HuH-7 (cell line): ENCODE measurements at regions not wholly inside any gene's neighbourhood (a gene's known extent, or its start where the extent isn't known, plus 50 kb on each side); places are given as distances from the start of the nearest gene placed in this dataset.

Source experiments
- DNase-seq: peaks from one replicate; pipeline ENCODE4 v3.0.0; 2011; ENCODE audit warnings: low spot score

DNA sequence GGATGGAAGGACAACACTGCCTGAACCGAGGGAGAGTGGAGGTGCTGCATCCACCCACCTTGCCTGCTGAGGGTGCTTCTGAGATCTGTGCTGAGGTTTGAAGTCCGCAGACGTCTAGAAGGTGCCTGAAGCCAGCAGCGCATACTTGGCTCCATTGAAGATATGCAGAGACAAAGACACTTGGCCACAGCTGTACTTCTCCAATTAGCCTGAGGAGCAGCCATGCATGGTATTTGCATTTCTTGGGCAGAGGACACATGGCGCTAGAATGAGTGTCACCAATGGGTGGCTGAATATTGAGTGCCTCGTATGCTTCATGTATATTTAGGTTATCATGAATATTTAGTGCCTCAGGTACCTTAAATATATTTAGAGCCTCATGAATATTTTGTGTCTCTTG lies 128.7 kb upstream of the ATP6AP2 start:
- no peak for DNase-seq

DNA sequence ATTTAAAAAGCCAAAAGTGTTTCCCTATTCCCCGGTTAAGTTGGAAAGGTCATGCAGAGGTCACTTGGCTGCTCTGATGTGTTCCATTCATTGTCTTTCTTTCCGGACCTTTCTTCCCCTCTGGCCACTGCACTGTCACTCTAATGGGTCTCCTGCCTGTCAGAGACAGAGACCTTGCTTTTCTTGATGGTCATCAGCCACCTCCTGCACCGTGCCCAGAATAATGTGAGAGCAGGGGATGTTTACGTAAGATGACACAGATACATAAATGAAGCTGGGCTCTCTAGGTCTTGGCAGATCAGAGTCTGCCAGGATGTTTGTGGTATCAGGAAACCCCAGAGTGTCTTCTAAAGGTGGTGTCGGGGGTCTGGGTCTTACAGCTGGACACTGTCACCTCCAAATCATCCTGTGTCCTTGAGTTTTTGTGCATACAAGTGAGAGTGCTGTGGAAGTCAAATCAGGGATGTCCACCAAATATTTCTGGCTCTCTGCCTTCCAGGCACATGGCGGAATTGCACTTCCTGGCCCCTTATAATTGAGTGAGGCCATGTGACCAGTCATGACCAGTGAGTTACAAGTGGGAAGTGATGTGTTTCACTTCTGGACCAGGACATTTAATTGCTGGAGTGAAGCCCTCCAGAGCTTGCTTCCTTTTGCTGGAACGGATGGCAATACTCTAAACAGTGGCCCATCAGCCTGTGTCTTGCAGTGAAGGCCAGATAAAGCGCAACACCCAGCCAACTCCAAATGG lies 130.6 kb upstream of the ATP6AP2 start:
- no peak for DNase-seq

DNA sequence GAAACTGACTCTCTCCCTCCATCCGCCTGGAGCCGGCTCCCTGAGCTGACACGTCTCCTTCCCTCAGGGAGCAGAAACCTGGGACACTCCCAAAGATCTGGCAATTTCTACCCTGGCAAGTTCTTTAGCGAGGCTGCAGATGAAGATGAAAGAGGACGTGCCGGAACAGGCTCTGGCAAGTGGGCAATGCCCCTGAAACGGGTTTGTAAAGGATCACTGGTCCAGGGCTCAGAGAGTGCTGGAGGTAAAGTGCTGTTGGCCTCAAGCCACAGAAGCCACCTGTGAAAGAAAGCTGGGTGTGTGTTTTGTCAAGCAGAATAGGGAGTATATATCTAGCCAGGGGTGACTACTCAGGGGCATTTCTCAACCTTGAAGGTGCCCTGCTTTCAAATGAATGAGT lies 131.4 kb upstream of the ATP6AP2 start:
- no peak for DNase-seq

DNA sequence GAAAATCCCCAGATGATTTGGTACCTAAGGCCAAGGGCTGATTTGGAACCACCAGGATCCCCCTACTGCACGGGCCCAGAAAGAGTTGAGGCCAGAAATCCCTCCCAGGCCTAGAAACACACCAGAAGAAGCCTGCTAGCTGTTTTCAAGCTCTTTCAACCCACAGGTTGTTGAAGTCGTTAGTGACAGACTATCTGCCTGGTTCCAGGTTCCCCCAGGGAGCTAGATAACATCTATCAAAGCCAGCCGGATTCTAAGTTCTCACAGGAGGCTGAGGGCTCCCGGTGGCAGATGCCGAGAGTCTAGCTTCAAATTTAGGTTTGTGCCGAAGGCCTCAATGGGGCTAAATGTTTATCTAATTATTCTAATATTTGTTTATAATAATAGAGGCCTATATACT lies 132.0 kb upstream of the ATP6AP2 start:
- DNase-seq = no peak

DNA sequence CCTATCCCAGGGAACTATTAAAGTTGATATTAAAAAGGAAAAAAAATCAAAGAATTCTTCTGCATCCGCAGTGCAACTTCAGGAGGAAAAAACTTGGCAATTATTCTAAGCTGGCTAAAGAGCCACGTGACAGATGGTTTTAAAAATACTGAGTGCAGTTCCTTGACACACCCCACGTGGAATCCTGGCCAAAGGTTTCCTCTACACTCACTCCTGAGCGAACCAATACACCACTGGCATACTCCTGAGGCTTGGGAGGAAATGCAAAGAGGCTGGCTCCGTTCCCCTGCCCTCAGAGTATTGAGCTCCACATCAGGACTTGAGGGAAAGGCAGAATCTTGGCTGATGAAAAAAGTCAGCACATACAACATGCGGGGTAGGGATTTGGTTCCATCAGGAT lies 133.8 kb upstream of the ATP6AP2 start:
- DNase-seq = no peak

DNA sequence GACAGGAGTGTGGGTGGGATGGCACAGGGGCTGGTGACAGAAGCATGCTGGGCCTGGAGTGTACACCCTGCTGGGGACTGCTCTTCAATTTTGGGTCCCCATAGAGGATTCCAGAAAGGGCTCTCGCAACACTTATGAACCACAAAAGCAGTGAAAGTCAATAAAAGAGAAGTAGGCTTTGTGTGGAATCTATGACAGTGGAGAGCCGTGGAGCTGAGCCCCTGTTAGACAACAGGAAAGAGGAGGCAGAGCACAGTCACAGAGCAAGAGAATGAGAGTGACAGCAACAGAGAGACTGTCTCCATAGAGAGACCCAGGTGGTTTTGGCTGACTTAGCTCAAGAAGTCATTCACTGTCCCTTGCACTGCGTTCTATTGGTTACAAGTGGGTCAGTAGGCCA lies 135.1 kb upstream of the ATP6AP2 start:
- DNase-seq = no peak

DNA sequence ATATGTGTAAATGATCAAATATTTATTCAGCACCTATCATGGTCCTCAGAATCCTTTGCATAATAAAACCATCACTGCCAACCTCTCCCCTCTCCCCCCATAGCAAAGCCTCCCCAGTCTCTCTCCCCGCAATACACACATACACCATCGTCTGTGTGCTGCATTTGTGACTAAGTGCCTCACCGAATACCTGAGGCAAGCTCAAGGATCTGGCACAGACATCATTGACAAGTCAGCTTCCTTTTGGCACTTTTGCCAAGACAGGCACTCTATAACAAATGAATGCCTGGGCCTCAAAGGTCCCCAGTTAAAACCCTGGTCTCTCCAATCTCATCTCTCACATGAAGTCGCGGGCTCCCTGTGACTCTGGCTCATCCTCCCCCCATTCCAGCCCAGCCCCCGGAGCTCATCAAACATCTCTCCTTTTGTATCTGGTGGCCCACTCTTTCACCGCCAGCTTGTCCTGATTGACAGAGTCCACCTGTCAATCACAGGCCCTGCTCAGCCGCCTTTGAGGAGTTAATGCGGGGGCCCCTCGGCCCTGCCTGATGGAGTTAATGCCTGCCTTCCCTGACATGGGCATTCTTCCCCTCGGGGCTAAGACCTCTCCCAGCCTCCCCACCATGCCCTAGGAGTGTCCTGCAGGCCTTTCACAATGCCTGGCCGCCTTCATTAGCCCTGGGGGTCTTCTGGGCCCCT lies 135.8 kb upstream of the ATP6AP2 start:
- DNase-seq = no peak

DNA sequence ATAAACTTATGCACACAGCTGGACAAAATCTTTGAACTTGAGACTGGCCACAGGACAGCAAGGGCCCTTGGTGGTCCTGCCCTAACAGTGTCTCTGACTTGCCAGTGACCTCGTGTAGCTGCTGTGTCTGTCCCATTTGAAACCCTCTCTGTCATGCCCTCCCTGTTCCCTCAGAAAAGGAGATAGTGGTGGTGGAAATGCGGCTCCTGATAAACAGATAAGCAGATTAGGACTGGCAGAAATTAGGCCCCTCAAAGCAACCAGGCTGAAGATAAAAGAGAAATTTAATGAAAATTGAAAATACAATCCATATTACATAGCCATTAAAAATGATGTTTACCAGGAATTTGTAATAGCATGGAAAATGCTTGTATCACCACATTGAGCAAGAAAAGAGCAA lies 136.6 kb upstream of the ATP6AP2 start:
- no peak for DNase-seq

DNA sequence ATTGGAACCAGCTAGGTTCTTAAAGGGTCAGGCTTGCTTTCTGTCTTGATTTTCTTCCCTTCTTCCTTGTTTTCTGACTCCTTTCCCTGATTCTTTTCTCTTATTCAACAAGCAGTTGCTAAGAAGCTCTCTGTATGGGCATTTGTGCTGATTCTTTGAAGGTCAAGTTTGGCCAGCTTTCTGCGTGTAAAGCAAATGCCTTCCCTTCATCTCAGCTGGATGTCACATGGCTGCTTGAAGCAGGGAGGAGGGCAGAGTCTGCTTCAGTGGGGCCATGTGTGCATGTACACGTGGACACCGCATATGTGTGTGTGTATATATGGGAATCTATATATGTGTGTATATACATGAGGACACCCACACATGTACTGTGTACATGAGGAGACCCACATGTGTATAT lies 139.9 kb upstream of the ATP6AP2 start:
- no peak for DNase-seq

DNA sequence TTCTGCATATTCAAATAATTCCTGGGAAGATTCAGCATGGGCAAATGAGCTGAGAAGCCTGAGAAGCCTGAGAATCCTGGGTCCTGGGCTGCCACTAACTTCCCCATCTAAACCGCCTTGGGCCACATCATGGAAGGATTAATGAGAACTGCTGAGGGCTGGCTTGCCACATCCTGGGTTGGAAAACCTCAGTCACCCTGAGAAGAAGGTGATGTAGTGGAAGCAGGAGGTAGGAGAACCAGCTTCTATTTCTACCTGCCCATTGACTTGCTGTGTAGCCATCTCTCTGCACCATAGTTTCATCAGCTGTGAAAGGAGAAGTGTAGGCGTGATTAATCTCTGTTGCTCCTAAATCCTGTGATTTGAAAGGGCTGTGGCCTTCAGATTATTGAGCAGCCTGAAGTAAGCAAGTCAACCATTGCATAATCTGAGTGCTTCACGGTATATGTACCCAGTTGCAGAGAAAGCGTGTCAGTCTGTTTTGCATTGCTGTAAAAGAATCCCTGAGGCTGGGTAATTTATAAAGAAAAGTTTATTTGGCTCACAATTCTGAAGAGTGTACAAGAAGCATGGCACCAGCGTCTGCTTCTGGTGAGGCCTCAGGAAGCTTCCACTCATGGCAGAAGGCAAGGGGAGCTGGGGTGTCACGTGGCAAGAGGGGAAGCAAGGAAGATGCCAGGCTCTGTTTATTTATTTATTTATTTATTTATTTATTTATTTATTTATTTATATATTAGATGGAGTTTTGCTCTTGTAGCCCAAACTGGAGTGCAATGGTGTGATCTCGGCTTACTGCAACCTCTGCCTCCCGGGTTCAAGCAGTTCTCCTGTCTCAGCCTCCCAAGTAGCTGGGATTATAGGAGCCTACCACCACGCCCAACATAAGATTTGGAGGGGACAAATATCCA lies 140.9 kb upstream of the ATP6AP2 start:
- DNase-seq = no peak

DNA sequence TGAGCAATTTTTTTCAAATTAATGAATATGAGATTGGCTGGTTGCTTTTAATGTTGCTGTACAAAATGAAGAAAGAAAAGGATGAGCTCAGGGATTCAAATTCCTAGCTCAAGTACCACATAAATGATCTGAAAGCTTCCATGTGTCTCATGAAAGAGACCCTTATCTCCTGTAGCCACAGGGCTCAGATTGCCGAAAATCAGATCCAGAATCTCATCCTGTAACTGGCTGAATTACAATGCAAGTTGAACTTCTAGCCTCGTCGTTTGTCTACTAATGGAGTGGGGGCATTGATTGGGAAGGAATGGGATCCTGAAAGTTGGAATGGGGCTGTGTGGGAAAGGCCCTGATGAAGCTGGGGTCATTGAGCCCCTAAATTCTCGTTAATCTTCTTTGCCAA lies 143.4 kb upstream of the ATP6AP2 start:
- DNase-seq = no peak

DNA sequence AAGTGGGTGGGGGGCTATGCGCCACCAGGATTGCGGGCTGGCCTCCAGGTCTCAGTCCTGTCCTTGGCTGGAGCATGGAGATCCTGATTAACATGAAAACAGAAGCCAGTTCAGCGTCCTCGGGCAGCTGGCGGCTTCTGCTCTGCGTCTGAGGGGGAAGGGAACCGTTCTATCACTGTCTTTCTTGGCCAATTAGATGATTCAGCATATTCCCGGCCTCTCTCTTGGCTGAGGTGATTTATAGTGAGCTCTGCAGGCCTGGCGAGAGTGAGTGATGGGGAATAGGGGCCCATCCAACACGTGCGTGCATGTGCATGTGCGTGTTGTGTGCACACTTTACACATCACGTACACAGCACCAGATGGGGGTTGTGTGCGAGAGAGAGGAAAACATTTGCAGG lies 145.8 kb upstream of the ATP6AP2 start:
- no peak for DNase-seq

DNA sequence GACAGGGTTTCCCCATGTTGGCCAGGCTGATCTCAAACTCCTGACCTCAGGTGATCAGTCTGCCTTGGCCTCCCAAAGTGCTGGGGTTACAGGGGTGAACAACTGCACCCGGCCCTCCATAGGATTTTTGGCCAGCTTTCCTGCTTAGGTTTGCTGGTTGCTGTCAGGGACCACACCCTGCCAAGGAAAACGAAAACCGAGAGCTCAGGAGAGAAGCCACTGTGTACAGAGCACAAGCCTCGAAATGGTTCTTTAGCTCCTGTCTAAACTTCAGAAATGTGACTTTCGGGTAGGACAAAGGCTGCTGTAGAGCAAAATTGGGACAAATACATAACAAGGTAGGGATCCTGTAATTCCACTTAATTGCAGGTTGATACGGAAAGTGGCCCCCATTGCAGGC lies 146.3 kb upstream of the ATP6AP2 start:
- DNase-seq = no peak

DNA sequence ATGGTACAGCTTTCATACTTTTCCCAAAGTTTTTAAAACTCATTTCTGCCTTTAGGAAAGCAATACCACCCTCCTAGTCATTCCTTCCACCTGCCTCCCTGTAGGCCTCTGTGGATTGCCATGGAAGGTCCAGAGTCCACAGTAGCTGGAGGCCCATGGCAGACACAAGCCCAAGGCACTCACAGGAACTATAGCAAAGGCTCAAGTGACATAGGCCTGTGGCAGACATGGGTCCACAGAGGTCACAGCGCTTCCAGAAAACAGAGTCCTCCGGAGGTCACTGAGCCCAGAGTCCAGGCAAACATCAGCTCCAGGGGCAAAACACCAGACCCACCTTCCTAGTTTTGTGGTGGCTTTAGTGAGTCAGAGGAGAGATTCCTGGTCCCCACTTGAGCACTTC lies 147.6 kb upstream of the ATP6AP2 start:
- DNase-seq = peak; percentile 22

DNA sequence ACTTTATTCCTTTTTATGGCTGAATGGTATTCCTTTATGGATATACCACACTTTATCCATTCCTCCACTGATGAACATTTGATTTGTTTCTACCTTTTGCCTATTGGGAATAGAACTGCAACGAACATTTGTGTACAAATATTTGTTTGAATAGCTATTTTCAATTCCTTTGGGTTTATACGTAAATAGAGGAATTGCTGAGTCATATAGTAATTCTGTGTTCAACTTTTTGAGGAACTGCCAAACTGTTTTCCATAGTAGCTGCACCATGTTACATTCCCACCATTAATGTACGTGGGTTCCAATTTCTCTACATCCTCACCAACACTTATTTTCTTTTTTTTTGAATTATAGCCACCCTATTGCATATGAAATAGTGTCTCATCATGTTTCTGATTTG lies 156.5 kb upstream of the ATP6AP2 start:
- DNase-seq = no peak

DNA sequence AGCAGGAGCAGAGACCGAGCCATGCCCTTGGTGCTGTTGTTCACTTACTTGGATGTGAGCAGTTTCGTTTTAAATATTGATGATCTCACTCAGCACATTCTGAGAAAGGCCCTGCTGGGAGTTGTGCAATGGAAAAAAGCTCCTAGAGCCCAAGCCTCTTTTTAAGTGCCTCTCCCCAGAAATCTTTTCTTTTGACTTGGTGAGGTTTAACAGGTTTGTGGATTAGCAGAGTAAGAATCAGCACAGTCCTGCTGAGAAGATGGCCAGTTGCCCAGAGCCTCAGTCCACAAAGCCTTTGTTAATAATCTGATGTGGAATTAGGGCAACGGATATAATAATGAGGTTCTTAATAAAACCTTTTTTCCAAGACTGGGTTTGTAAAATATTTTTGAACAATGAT lies 157.5 kb upstream of the ATP6AP2 start:
- DNase-seq = no peak

DNA sequence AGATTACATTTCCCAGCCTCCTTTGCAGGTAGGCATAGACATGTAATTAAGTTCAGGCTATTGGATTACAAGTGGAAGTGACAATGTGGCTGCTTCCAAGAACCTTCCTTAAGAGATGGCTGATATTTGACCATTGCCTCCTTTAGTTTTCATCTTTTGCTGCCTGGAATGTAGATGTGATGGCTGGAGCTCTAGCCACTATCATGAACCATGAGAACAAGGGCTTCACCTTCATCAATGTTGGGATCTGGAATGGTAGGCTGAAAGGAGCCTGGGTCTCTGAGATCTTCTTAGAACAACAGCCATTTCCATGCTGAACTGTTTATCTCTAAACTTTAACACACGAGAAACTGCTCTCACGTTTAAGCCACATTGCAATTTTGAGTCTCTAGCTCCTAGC lies 158.7 kb upstream of the ATP6AP2 start:
- DNase-seq = no peak

DNA sequence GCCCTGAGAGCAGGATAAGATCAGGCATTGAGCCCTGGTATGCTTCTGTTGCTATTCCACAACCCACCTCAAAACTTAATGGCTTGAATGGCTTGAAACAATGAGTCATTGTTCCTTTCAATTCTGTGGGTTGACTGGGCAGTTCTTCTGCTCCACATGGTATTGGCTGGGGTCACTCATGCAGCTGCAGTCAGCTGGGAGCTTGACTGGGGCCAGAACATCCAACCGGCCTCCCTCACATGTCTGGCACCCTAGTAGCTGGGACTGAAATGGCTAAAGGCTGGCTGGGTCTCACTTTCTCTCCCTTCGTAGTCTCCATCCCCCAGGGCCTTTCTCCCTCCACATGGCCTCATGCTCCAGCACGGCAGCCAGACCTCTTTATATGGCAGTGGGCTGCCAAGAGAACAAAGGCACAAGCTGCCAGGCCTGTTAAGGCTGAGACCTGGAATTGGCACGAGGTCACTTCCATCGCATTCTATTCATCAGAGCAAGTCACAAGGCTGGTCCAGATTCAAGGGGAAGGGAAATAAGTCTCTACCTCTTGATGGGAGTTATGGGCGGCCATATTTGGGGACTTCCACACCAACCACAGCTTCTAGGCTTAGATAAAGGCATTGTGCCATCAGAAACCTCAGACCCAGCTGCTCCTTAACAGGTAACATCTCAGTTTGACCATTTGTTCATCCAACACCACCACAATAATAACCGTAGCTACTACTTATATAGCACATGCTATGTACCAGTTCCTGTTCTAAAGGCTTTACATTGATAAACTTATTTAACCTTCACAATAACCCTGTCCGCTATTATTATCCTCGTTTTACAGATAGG lies 159.7 kb upstream of the ATP6AP2 start:
- no peak for DNase-seq

DNA sequence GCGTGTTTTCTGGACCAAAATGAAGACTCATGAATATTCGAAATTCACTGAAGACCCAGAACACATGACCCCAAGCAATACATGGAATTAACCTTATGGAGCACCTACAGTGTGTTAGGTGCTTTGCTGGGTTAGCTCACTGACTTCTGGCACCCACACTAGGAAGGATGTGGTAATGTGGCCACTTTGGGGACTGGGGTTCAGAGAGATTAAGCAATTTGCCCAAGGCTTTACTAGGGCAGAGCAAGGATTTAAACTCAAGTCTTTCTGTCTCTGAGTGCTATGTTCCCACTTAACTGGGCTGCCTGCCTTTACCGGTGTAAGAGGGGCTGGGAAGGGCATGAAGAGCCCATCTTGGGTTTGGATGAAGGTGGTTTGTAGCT lies 162.0 kb upstream of the ATP6AP2 start:
- DNase-seq = no peak

DNA sequence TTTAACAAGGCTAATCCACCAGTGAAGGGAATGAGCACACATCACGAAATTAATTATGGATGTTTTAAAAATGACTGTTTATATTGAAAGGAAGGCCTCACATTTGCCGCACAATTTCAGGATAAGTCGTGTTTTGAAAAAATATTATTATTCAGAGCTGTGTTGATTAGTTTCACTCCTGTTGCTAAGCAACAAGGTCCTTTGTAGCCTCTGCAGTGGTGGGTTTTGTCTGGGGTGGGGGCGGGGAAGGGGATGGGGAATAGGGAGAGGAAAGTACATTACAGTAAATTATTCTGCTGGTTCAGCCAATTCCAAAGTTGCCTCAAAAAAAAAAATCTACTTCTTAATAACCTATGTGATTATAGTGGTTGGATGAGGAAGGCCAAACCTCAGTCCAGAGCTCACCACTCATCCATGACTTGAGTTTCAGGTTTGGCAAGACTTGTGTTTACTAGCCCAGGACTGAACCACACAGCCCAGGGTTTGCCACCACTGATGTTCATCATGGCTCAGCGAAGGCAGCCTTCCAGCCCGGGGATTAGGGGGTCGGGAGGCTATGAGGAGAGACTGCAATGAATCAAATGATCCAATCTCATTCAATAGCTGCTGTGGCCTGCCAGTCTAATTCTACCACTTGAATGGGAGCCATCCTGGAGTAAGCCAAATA lies 162.5 kb upstream of the ATP6AP2 start:
- DNase-seq = no peak

DNA sequence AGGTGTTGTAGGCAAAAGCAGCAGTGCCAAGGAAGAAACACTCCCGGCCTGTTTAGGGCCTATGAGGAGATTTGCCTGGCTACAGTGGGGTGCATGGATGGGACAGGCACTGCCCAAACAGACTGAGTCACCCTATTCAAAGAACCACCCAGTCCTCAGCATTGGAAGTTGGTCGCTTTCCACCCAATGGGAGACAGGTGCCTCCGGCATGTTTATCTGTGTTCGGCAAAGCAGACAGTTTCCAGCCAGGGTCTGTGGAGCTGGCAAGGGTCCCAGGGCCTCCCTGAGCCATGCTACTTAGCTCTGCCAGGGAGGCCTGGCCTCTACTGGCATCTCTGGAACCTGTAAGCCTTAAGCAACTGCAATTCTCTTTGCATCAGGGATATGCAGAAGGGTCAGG lies 165.1 kb upstream of the ATP6AP2 start:
- DNase-seq = no peak

DNA sequence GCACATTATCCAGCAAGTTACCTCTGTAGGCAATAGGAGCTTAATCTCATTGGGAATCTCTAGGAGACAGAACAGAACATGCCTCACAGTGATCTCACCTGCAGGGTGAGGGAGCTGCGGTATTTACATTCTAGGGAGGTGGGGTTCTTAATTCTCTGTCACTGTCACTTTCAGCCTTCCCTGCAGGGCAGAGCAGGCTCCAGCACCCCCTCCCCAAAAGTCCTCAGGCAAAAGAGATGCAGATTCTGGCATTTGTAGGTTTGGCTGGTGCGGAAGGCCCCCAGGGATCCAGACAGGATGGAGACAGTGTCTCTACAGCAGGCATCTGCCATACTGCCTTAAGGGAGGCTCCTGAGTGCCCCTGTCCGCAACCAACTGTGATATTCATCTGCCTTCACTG lies 166.4 kb upstream of the ATP6AP2 start:
- DNase-seq = no peak
